IPS DF 6.9 (cell line): ENCODE measurements at regions not wholly inside any gene's neighbourhood (a gene's known extent, or its start where the extent isn't known, plus 50 kb on each side); places are given as distances from the start of the nearest gene placed in this dataset.
"Not testable (repeated sequence)": the region's sequence is repeated elsewhere in the genome, so short reads cannot be mapped to it uniquely, and the experiment has no call there.

Source experiments
- DNase-seq: peaks from one replicate; pipeline ENCODE4 v3.0.0-alpha.2; 2013; ENCODE audit warnings: low read depth, low spot score
- H3K27ac ChIP-seq: one replicate; pipeline ENCODE4 v1.5.1; 2013; ENCODE audit warnings: low read length, control low read depth
- H3K27me3 ChIP-seq: 2 replicates; pipeline ENCODE4 v1.6.1; 2013; ENCODE audit warnings: mild to moderate bottlenecking, low read length; ENCODE audit not compliant: control insufficient read depth, insufficient read depth
- H3K36me3 ChIP-seq: 2 replicates; pipeline ENCODE4 v1.6.1; 2013; ENCODE audit warnings: low read length; ENCODE audit not compliant: control insufficient read depth, insufficient read depth
- H3K4me1 ChIP-seq: 2 replicates; pipeline ENCODE4 v1.6.1; 2013; ENCODE audit warnings: low read length; ENCODE audit not compliant: control insufficient read depth, insufficient read depth
- H3K4me3 ChIP-seq: 2 replicates; pipeline ENCODE4 v1.5.1; 2013; ENCODE audit warnings: mild to moderate bottlenecking, low read length
- H3K9me3 ChIP-seq: 2 replicates; pipeline ENCODE4 v1.6.1; 2013; ENCODE audit warnings: low read length, inconsistent platforms; ENCODE audit not compliant: control insufficient read depth, insufficient read depth
- WGBS: extraction: QIAGEN DNeasy Blood & Tissue Kit; methylation state at CpG from one replicate; pipeline ENCODE4 v1.1.7; 2013; ENCODE audit warnings: mixed read lengths, missing lambda C conversion rate; ENCODE audit not compliant: insufficient read length, insufficient coverage; 5-methylcytosine and 5-hydroxymethylcytosine counted together

- WGBS: no CpG with 5 or more reads among the region's 6 CpGs
- no peaks in the 10 kb centered on the region for H3K9me3 ChIP-seq
Measured at GRCh38 chr5:25414742-25415141, 770.0 kb upstream of the CDH10 start.

GRCh38 chr5:25412116-25412661 lies 767.4 kb upstream of the CDH10 start:
- H3K27ac ChIP-seq: no peak overlapping the region
- no peaks in the 10 kb centered on the region for H3K27me3 ChIP-seq
- H3K36me3 ChIP-seq: peaks cover 3% of the 10 kb centered on the region; the same call in 1 of the 2 replicates
- no CpG with 5 or more reads among the region's 2 CpGs for WGBS
- H3K9me3 ChIP-seq: no peaks in the 10 kb centered on the region
- DNase-seq: no peak
- no peaks in the 10 kb centered on the region for H3K4me1 ChIP-seq
- H3K4me3 ChIP-seq: no peak overlapping the region

More at GRCh38 chr5:25414742-25415141, 770.0 kb upstream of the CDH10 start:
- no peak for DNase-seq
- Histone ChIP-seq H3K4me3 (no peak overlapping the region), H3K4me1 (no peaks in the 10 kb centered on the region), H3K27ac (no peak overlapping the region), H3K36me3 (no peaks in the 10 kb centered on the region), H3K27me3 (no peaks in the 10 kb centered on the region)

- H3K27me3 ChIP-seq, H3K4me3 ChIP-seq, H3K4me1 ChIP-seq, H3K9me3 ChIP-seq, H3K36me3 ChIP-seq, H3K27ac ChIP-seq, DNase-seq: not testable (repeated sequence)
- no CpG with 5 or more reads among the region's 6 CpGs for WGBS
Measured at GRCh38 chr5:25407365-25407764, 762.6 kb upstream of the CDH10 start.

GRCh38 chr5:25405850-25406249 lies 761.1 kb upstream of the CDH10 start:
- no CpG with 5 or more reads among the region's 1 CpG for WGBS
- H3K9me3 ChIP-seq: no peaks in the 10 kb centered on the region; the same call in 1 of the 2 replicates
- H3K4me3 ChIP-seq: no peak overlapping the region
- H3K4me1 ChIP-seq: no peaks in the 10 kb centered on the region
- no peak overlapping the region for H3K27ac ChIP-seq
- DNase-seq: no peak
- no peaks in the 10 kb centered on the region for H3K27me3 ChIP-seq
- H3K36me3 ChIP-seq: peaks cover 3% of the 10 kb centered on the region; the same call in 1 of the 2 replicates

GRCh38 chr5:25399878-25400480 lies 755.2 kb upstream of the CDH10 start:
- Histone ChIP-seq H3K4me3 (no peak overlapping the region), H3K9me3 (no peaks in the 10 kb centered on the region; the same call in 1 of the 2 replicates), H3K27ac (no peak overlapping the region), H3K27me3 (no peaks in the 10 kb centered on the region), H3K4me1 (no peaks in the 10 kb centered on the region), H3K36me3 (no peaks in the 10 kb centered on the region)
- WGBS: no CpG with 5 or more reads among the region's 1 CpG
- no peak for DNase-seq

GRCh38 chr5:25393957-25394356 lies 749.2 kb upstream of the CDH10 start:
- Histone ChIP-seq H3K27ac (no peak overlapping the region), H3K4me1 (no peaks in the 10 kb centered on the region; the same call in 1 of the 2 replicates), H3K36me3 (no peaks in the 10 kb centered on the region), H3K9me3 (no peaks in the 10 kb centered on the region), H3K4me3 (no peak overlapping the region), H3K27me3 (no peaks in the 10 kb centered on the region)
- no peak for DNase-seq
- WGBS: no CpG with 5 or more reads among the region's 1 CpG

GRCh38 chr5:25393256-25393655 lies 748.5 kb upstream of the CDH10 start:
- Histone ChIP-seq H3K9me3 (no peaks in the 10 kb centered on the region), H3K27ac (no peak overlapping the region), H3K4me1 (no peaks in the 10 kb centered on the region; the same call in 1 of the 2 replicates), H3K36me3 (no peaks in the 10 kb centered on the region), H3K4me3 (no peak overlapping the region), H3K27me3 (no peaks in the 10 kb centered on the region)
- whole genome bisulfite sequencing: no CpG with 5 or more reads among the region's 1 CpG
- DNase-seq: no peak

GRCh38 chr5:25387953-25388352 lies 743.2 kb upstream of the CDH10 start:
- Histone ChIP-seq H3K27me3 (no peaks in the 10 kb centered on the region), H3K27ac (no peak overlapping the region), H3K4me1 (no peaks in the 10 kb centered on the region), H3K4me3 (no peak overlapping the region), H3K9me3 (no peaks in the 10 kb centered on the region), H3K36me3 (no peaks in the 10 kb centered on the region)
- no peak for DNase-seq
- WGBS: no CpG with 5 or more reads among the region's 1 CpG

GRCh38 chr5:25362799-25363198 lies 718.0 kb upstream of the CDH10 start:
- Histone ChIP-seq H3K9me3 (no peaks in the 10 kb centered on the region), H3K27ac (no peak overlapping the region), H3K4me1 (no peaks in the 10 kb centered on the region), H3K27me3 (no peaks in the 10 kb centered on the region), H3K36me3 (no peaks in the 10 kb centered on the region), H3K4me3 (no peak overlapping the region)
- no peak for DNase-seq
- no CpG with 5 or more reads among the region's 5 CpGs for WGBS

GRCh38 chr5:25358919-25359318 lies 714.1 kb upstream of the CDH10 start:
- no peaks in the 10 kb centered on the region for H3K4me1 ChIP-seq
- H3K4me3 ChIP-seq: no peak overlapping the region
- no CpG with 5 or more reads among the region's 2 CpGs for WGBS
- DNase-seq: no peak
- no peaks in the 10 kb centered on the region for H3K9me3 ChIP-seq
- no peaks in the 10 kb centered on the region for H3K36me3 ChIP-seq
- no peak overlapping the region for H3K27ac ChIP-seq
- no peaks in the 10 kb centered on the region for H3K27me3 ChIP-seq

GRCh38 chr5:25357605-25358004 lies 712.8 kb upstream of the CDH10 start:
- Histone ChIP-seq H3K4me1 (no peaks in the 10 kb centered on the region), H3K27ac (no peak overlapping the region), H3K4me3 (no peak overlapping the region), H3K9me3 (no peaks in the 10 kb centered on the region), H3K27me3 (no peaks in the 10 kb centered on the region), H3K36me3 (no peaks in the 10 kb centered on the region)
- DNase-seq: no peak
- WGBS: no CpG with 5 or more reads among the region's 8 CpGs
